ENCODE measurements at regions not wholly inside any gene's neighbourhood (a gene's known extent, or its start where the extent isn't known, plus 50 kb on each side); places are given as distances from the start of the nearest gene placed in this dataset.

GRCh38 chr2:8086796-8087479 lies 594.9 kb upstream of the ID2 start (continued):
- TF ChIP-seq ZBTB33 (IDR thresholded peaks at IDR 0.05; ENCODE audit: extremely low read depth, insufficient replicate concordance, low read length) (no peak), JUND (IDR thresholded peaks at IDR 0.05) (peak; percentile 54)

GRCh38 chr2:8087480-8087840 lies 594.4 kb upstream of the ID2 start:
- BruUV-seq (replicated peaks), result no TSS peak
- no peak for DNase-seq (ENCODE audit: low read depth, low spot score)
- ChIA-PET POLR2A (no interaction called here), CTCF (no interaction called here), RAD21 (ENCODE audit: low non-redundant PET in 1 of 2, low total read pairs in 2 of 2, uncharacterized antibody in 2 of 2, unreplicated experiment in 2 of 2) (no interaction called here)
- H3K9me2 ChIP-seq (ENCODE audit: insufficient read depth), result no peaks in the 10 kb centered on the region
- no peak overlapping the region for H3K27ac ChIP-seq (ENCODE audit: low read depth, low read length)
- no peak overlapping the region for H3K9ac ChIP-seq (ENCODE audit: low read length)
- TF ChIP-seq POLR2AphosphoS5 (IDR thresholded peaks at IDR 0.05; ENCODE audit: low read depth, low read length) (no peak), POLR2A (IDR thresholded peaks at IDR 0.05; ENCODE audit: borderline replicate concordance, extremely low read depth, insufficient read depth, insufficient read length) (no peak), TCF7L2 (IDR thresholded peaks at IDR 0.05; ENCODE audit: borderline replicate concordance, extremely low read depth, insufficient read depth, insufficient read length) (no peak), EZH2phosphoT487 (IDR thresholded peaks at IDR 0.05; ENCODE audit: borderline replicate concordance) (no peak)
- TF ChIP-seq, protein P1, sequence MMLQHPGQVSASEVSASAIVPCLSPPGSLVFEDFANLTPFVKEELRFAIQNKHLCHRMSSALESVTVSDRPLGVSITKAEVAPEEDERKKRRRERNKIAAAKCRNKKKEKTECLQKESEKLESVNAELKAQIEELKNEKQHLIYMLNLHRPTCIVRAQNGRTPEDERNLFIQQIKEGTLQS (IDR thresholded peaks at IDR 0.05), result no peak
- ATAC-seq, result 0 out of 2 replicates have a peak, but pooled peaks have one; percentile 8
- no peaks in the 10 kb centered on the region for H3K36me3 ChIP-seq (ENCODE audit: control insufficient read depth in 1 of 2, insufficient read depth in 2 of 2, low read length in 2 of 2)
- intact Hi-C loops (cut with micrococcal nuclease), result no loop called here
- no peaks in the 10 kb centered on the region for H3K27me3 ChIP-seq (ENCODE audit: insufficient read depth, low read length)
- H3K9me3 ChIP-seq (ENCODE audit: control insufficient read depth in 1 of 2, insufficient read depth in 1 of 2, low read depth in 1 of 2, low read length in 2 of 2), result no peaks in the 10 kb centered on the region
- H3K4me3 ChIP-seq (replicated peaks in 1 of 2; ENCODE audit: low read depth in 1 of 2, low read length in 2 of 2), result no peak overlapping the region
- H4K20me1 ChIP-seq (ENCODE audit: insufficient read depth), result no peaks in the 10 kb centered on the region
- no peaks in the 10 kb centered on the region for H3K79me2 ChIP-seq (ENCODE audit: insufficient read depth, low read length)
- peaks cover 0 to 21% of the 10 kb centered on the region in 2 experiments; a peak in 2 of 4 replicates for H3K4me1 ChIP-seq (ENCODE audit: control insufficient read depth in 1 of 2, insufficient read depth in 2 of 2, low read length in 2 of 2)
- no peak overlapping the region for H2AFZ ChIP-seq (ENCODE audit: low read depth, low read length, poor library complexity, severe bottlenecking)
- H3K4me2 ChIP-seq (ENCODE audit: low read length), result peak overlapping the region; percentile 41; the same call in 1 of the 2 replicates
